H1 (cell line): ENCODE measurements at regions not wholly inside any gene's neighbourhood (a gene's known extent, or its start where the extent isn't known, plus 50 kb on each side); places are given as distances from the start of the nearest gene placed in this dataset.

Source experiments
- CTCF ChIP-seq, 3 experiments: IDR thresholded peaks; 1 replicate in 2 of 3; 2 replicates in 1 of 3; pipeline versions ENCODE4 v1.5.1 to v1.6.1; 2011; ENCODE audit warnings: low read length in 3 of 3, mild to moderate bottlenecking in 3 of 3, inconsistent platforms in 2 of 3, low read depth in 1 of 3, moderate library complexity in 1 of 3; ENCODE audit not compliant: insufficient read depth in 1 of 3; ENCODE audit errors: control extremely low read depth in 1 of 3
- POLR2A ChIP-seq, 2 experiments: IDR thresholded peaks; 1 replicate in 1 of 2; 2 replicates in 1 of 2; pipeline ENCODE4 v1.6.1; 2011; ENCODE audit warnings: low read depth in 2 of 2, low read length in 2 of 2, mild to moderate bottlenecking in 2 of 2; ENCODE audit errors: control extremely low read depth in 1 of 2
- POLR2AphosphoS5 ChIP-seq: IDR thresholded peaks from 2 replicates; pipeline ENCODE4 v1.6.1; 2011; ENCODE audit warnings: low read depth, low read length
- RNF2 ChIP-seq: fragments of 200-900, 300-1000 bp; sonication (generic); IDR thresholded peaks from 2 replicates; pipeline ENCODE4 v1.7.1; 2016; ENCODE audit warnings: borderline replicate concordance, low read depth, mild to moderate bottlenecking, antibody characterized with exemption, low read length; ENCODE audit not compliant: poor library complexity, severe bottlenecking; ENCODE audit errors: missing control alignments

GRCh38 chr11:70742553-70743291 is 344.4 kb downstream of the CTTN start:
- TF ChIP-seq CTCF (IDR thresholded peaks at IDR 0.05; ENCODE audit: control extremely low read depth in 1 of 3, insufficient read depth in 1 of 3, low read depth in 1 of 3, low read length in 3 of 3) (no peak), POLR2AphosphoS5 (no peak), RNF2 (no peak), POLR2A (IDR thresholded peaks at IDR 0.05; ENCODE audit: control extremely low read depth in 1 of 2, low read depth in 2 of 2, low read length in 2 of 2) (no peak)
